OCI-LY3 (cell line): ENCODE measurements at regions not wholly inside any gene's neighbourhood (a gene's known extent, or its start where the extent isn't known, plus 50 kb on each side); places are given as distances from the start of the nearest gene placed in this dataset.
"Not testable (repeated sequence)": the region's sequence is repeated elsewhere in the genome, so short reads cannot be mapped to it uniquely, and the experiment has no call there.

Experiments used
- H2AFZ ChIP-seq: fragments of 200-600, 300-600 bp; shearing (Covaris generic); 2 replicates; pipeline ENCODE4 v1.6.0; 2014; ENCODE audit warnings: antibody characterized with exemption, low read depth, low read length
- H3K27ac ChIP-seq: fragments of 200-600, 300-600 bp; sonication (generic); 2 replicates; pipeline ENCODE4 v1.5.1; 2014; ENCODE audit warnings: mild to moderate bottlenecking, low read length, moderate library complexity, mixed read lengths
- H3K27me3 ChIP-seq: fragments of 200-600, 300-600 bp; sonication (generic); 2 replicates; pipeline ENCODE4 v1.6.1; 2014; ENCODE audit warnings: low read depth, low read length, mixed read lengths
- H3K36me3 ChIP-seq: fragments of 200-600, 300-600 bp; sonication (generic); replicated peaks from 2 replicates; pipeline ENCODE3; 2014; ENCODE audit warnings: low read depth, low read length, mixed read lengths
- H3K4me1 ChIP-seq: fragments of 300-600, 200-600 bp; sonication (generic); 2 replicates; pipeline ENCODE4 v1.6.1; 2014; ENCODE audit warnings: low read length, mixed read lengths
- H3K4me2 ChIP-seq: fragments of 200-600, 300-600 bp; sonication (generic); 2 replicates; pipeline ENCODE4 v1.6.1; 2014; ENCODE audit warnings: low read length, mixed read lengths
- H3K4me3 ChIP-seq: fragments of 300-600, 200-600 bp; sonication (generic); 2 replicates; pipeline ENCODE4 v1.5.1; 2014; ENCODE audit warnings: antibody characterized with exemption, mild to moderate bottlenecking, low read length, moderate library complexity
- H3K79me2 ChIP-seq: fragments of 300-600, 200-600 bp; shearing (Covaris generic); 2 replicates; pipeline ENCODE4 v1.6.1; 2014; ENCODE audit warnings: mild to moderate bottlenecking, low read length, mixed read lengths
- H3K9ac ChIP-seq: fragments of 300-600, 200-600 bp; shearing (Covaris generic); 2 replicates; pipeline ENCODE4 v1.6.0; 2014; ENCODE audit warnings: mild to moderate bottlenecking, low read length, moderate library complexity
- H3K9me3 ChIP-seq: fragments of 200-600, 300-600 bp; shearing (Covaris generic); 2 replicates; pipeline ENCODE4 v1.6.1; 2014; ENCODE audit warnings: low read length, mixed read lengths; ENCODE audit not compliant: insufficient read depth
- H4K20me1 ChIP-seq: fragments of 200-600, 300-600 bp; sonication (generic); 2 replicates; pipeline ENCODE4 v1.6.1; 2016; ENCODE audit warnings: low read length, mixed read lengths; ENCODE audit not compliant: insufficient read depth
- CTCF ChIP-seq: fragments of 200-600, 300-600 bp; sonication (generic); IDR thresholded peaks from 2 replicates; pipeline ENCODE4 v1.5.1; 2014; ENCODE audit warnings: antibody characterized with exemption, low read length, low read depth
- EZH2phosphoT487 ChIP-seq: fragments of 200-600 bp; shearing (Covaris generic); IDR thresholded peaks from 2 replicates; pipeline ENCODE4 v1.6.1; 2018; ENCODE audit warnings: antibody characterized with exemption, mixed run types, low read depth

- no peaks in the 10 kb centered on the region for H3K27me3 ChIP-seq
- H3K9me3 ChIP-seq = no peaks in the 10 kb centered on the region
- TF ChIP-seq EZH2phosphoT487 = no peak
- no peak for TF ChIP-seq CTCF
Measured at GRCh38 chr3:145650170-145650569, 510.8 kb downstream of the PLOD2 start.

GRCh38 chr3:145671121-145671520 is 489.9 kb downstream of the PLOD2 start:
- Histone ChIP-seq H3K36me3 (no peaks in the 10 kb centered on the region), H4K20me1 (no peaks in the 10 kb centered on the region), H2AFZ (0 out of 2 replicates have a peak overlapping the region, but pooled peaks have one; percentile 27), H3K9ac (no peak overlapping the region), H3K79me2 (no peaks in the 10 kb centered on the region), H3K9me3 (no peaks in the 10 kb centered on the region), H3K4me1 (no peaks in the 10 kb centered on the region), H3K27ac (no peak overlapping the region), H3K27me3 (no peaks in the 10 kb centered on the region), H3K4me2 (no peak overlapping the region), H3K4me3 (no peak overlapping the region)
- no peak for TF ChIP-seq CTCF
- TF ChIP-seq EZH2phosphoT487 = no peak

More at GRCh38 chr3:145650170-145650569, 510.8 kb downstream of the PLOD2 start:
- Histone ChIP-seq H3K9ac (no peak overlapping the region), H2AFZ (no peak overlapping the region), H3K36me3 (no peaks in the 10 kb centered on the region), H4K20me1 (no peaks in the 10 kb centered on the region), H3K4me3 (no peak overlapping the region), H3K79me2 (no peaks in the 10 kb centered on the region), H3K4me1 (no peaks in the 10 kb centered on the region), H3K4me2 (no peak overlapping the region), H3K27ac (no peak overlapping the region)

- Histone ChIP-seq H2AFZ (peak overlapping the region; percentile 62), H3K9ac (no peak overlapping the region), H4K20me1 (no peaks in the 10 kb centered on the region), H3K9me3 (no peaks in the 10 kb centered on the region), H3K4me3 (no peak overlapping the region), H3K36me3 (no peaks in the 10 kb centered on the region), H3K79me2 (no peaks in the 10 kb centered on the region), H3K4me1 (no peaks in the 10 kb centered on the region), H3K27me3 (no peaks in the 10 kb centered on the region), H3K4me2 (no peak overlapping the region), H3K27ac (no peak overlapping the region)
- no peak for TF ChIP-seq EZH2phosphoT487
Measured at GRCh38 chr3:145673838-145674237, 487.1 kb downstream of the PLOD2 start.

- H3K9ac ChIP-seq = no peak overlapping the region
- no peaks in the 10 kb centered on the region for H3K36me3 ChIP-seq
- no peaks in the 10 kb centered on the region for H3K27me3 ChIP-seq
- H3K9me3 ChIP-seq = no peaks in the 10 kb centered on the region
- TF ChIP-seq EZH2phosphoT487 (no peak), CTCF (no peak)
- no peaks in the 10 kb centered on the region for H4K20me1 ChIP-seq
- H3K79me2 ChIP-seq = no peaks in the 10 kb centered on the region
- no peak overlapping the region for H3K27ac ChIP-seq
- H3K4me3 ChIP-seq = no peak overlapping the region
- H2AFZ ChIP-seq = no peak overlapping the region
- H3K4me2 ChIP-seq = no peak overlapping the region
- no peaks in the 10 kb centered on the region for H3K4me1 ChIP-seq
Measured at GRCh38 chr3:145678401-145678800, 482.6 kb downstream of the PLOD2 start.

- H3K79me2 ChIP-seq = no peaks in the 10 kb centered on the region
- H2AFZ ChIP-seq = no peak overlapping the region
- TF ChIP-seq EZH2phosphoT487 = no peak
- no peak for TF ChIP-seq CTCF
Measured at GRCh38 chr3:145681181-145681580, 479.8 kb downstream of the PLOD2 start.

GRCh38 chr3:145687978-145688377 is 473.0 kb downstream of the PLOD2 start:
- not testable (repeated sequence) for H3K9ac ChIP-seq, H3K27ac ChIP-seq, H3K27me3 ChIP-seq, H2AFZ ChIP-seq, H3K79me2 ChIP-seq, H3K36me3 ChIP-seq, H3K4me2 ChIP-seq, H3K9me3 ChIP-seq, H3K4me1 ChIP-seq, H3K4me3 ChIP-seq, H4K20me1 ChIP-seq

More at GRCh38 chr3:145681181-145681580, 479.8 kb downstream of the PLOD2 start:
- Histone ChIP-seq H3K27me3 (no peaks in the 10 kb centered on the region), H3K9me3 (no peaks in the 10 kb centered on the region), H3K4me3 (no peak overlapping the region), H4K20me1 (no peaks in the 10 kb centered on the region), H3K27ac (no peak overlapping the region), H3K9ac (no peak overlapping the region), H3K36me3 (no peaks in the 10 kb centered on the region), H3K4me2 (no peak overlapping the region), H3K4me1 (no peaks in the 10 kb centered on the region)
